Vagina (tissue), 2 donors: ENCODE measurements at regions not wholly inside any gene's neighbourhood (a gene's known extent, or its start where the extent isn't known, plus 50 kb on each side); places are given as distances from the start of the nearest gene placed in this dataset.

Source experiments
- CTCF ChIP-seq, 3 experiments: fragments of 450-650 bp in 2 of 3; fragments of 200-600 bp in 1 of 3; sonication (generic) in 1 of 3; IDR thresholded peaks; one replicate each; pipeline ENCODE4 v1.5.1; 2017 to 2019; ENCODE audit warnings: antibody characterized with exemption in 3 of 3, mild to moderate bottlenecking in 2 of 3, moderate library complexity in 2 of 3
- POLR2A ChIP-seq, 2 donors: fragments of 450-650 bp; IDR thresholded peaks; one replicate each; pipeline ENCODE4 v1.6.1; 2017; ENCODE audit warnings: antibody characterized with exemption in 2 of 2, mild to moderate bottlenecking in 2 of 2, moderate library complexity in 2 of 2
- POLR2AphosphoS5 ChIP-seq, 2 donors: sonication (generic); formaldehyde crosslinking; IDR thresholded peaks; one replicate each; pipeline ENCODE4 v1.9.0; 2017; ENCODE audit warnings: antibody characterized with exemption in 2 of 2, mild to moderate bottlenecking in 2 of 2, low read depth in 1 of 2; ENCODE audit not compliant: insufficient read depth in 1 of 2

GRCh38 chr1:216905137-216905536 lies 181.9 kb upstream of the ESRRG start:
- TF ChIP-seq CTCF (IDR thresholded peaks at IDR 0.05) (no peak), POLR2A (IDR thresholded peaks at IDR 0.05) (no peak), POLR2AphosphoS5 (IDR thresholded peaks at IDR 0.05; ENCODE audit: insufficient read depth in 1 of 2, low read depth in 1 of 2) (no peak)
